SU-DHL-6 (cell line): ENCODE measurements at regions not wholly inside any gene's neighbourhood (a gene's known extent, or its start where the extent isn't known, plus 50 kb on each side); places are given as distances from the start of the nearest gene placed in this dataset.

Source experiments
- EZH2phosphoT487 ChIP-seq: fragments of 200-600 bp; sonication (generic), shearing (Covaris generic); conservative IDR thresholded peaks from 2 replicates; pipeline ENCODE4 v1.6.1; 2018; ENCODE audit warnings: mild to moderate bottlenecking, antibody characterized with exemption, low read length, moderate library complexity, mixed read lengths
- TF ChIP-seq, protein P1 (sequence below): fragments of 200-600 bp; sonication (generic); IDR thresholded peaks from one replicate; pipeline ENCODE4 v1.5.1; 2017; ENCODE audit warnings: antibody characterized with exemption, mild to moderate bottlenecking, low read length, moderate library complexity; ENCODE audit not compliant: insufficient read depth, poor library complexity, severe bottlenecking

GRCh38 chr10:125231813-125232475 lies 71.6 kb upstream of the CTBP2 start:
- TF ChIP-seq, protein P1, sequence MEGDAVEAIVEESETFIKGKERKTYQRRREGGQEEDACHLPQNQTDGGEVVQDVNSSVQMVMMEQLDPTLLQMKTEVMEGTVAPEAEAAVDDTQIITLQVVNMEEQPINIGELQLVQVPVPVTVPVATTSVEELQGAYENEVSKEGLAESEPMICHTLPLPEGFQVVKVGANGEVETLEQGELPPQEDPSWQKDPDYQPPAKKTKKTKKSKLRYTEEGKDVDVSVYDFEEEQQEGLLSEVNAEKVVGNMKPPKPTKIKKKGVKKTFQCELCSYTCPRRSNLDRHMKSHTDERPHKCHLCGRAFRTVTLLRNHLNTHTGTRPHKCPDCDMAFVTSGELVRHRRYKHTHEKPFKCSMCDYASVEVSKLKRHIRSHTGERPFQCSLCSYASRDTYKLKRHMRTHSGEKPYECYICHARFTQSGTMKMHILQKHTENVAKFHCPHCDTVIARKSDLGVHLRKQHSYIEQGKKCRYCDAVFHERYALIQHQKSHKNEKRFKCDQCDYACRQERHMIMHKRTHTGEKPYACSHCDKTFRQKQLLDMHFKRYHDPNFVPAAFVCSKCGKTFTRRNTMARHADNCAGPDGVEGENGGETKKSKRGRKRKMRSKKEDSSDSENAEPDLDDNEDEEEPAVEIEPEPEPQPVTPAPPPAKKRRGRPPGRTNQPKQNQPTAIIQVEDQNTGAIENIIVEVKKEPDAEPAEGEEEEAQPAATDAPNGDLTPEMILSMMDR, result no peak
- TF ChIP-seq EZH2phosphoT487, result no peak
